Inferior parietal cortex (tissue), 1 donor: ENCODE measurements at regions not wholly inside any gene's neighbourhood (a gene's known extent, or its start where the extent isn't known, plus 50 kb on each side); places are given as distances from the start of the nearest gene placed in this dataset.

Experiments used
- DNase-seq: peaks from one replicate; pipeline ENCODE4 v3.0.0-alpha.2; 2016; ENCODE audit errors: extremely low spot score

DNA sequence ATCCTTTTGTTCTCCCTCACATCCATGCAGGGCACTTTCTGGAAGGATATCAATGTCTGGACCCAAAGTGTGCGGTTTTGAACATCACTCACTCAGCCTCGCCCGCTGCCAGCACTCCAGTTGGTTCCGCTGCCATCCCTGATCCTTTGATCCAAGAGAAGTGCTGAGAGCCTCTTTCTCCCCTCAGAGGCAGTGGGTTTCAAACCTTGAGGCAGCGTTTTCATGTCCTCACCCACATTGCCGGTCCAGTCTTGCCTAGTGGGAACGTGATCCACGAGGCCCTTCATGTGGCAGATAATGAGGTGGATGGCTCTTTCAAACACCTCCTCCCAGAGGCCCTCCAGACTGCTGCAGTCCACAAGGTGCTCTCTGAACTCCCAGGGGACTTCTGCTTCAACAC, 122.2 kb downstream of the ACTL8 start:
- DNase-seq, result no peak

- DNase-seq, result no peak
These were observed 122.8 kb downstream of the ACTL8 start for GRCh38 chr1:17877896-17878295.

DNA sequence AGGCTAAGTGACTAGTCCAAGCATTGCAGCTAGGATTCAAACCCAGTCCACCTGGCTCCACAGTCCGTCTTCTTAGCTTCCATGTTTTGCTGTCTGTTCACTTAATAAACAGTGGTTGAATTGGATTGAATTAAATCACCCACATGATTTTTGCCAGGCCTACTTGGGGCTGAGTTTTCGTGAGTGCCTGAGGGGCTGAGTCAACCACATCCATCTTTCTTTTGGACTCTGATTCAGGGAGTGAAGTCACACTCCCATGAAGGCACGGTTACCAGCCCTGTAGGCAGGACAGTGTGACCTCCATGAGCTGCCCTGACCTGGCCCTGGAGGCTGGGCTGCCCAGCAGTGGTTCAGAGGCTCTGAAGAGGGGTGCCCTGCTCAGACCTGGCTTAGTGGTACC, 123.7 kb downstream of the ACTL8 start:
- DNase-seq, result no peak

DNA sequence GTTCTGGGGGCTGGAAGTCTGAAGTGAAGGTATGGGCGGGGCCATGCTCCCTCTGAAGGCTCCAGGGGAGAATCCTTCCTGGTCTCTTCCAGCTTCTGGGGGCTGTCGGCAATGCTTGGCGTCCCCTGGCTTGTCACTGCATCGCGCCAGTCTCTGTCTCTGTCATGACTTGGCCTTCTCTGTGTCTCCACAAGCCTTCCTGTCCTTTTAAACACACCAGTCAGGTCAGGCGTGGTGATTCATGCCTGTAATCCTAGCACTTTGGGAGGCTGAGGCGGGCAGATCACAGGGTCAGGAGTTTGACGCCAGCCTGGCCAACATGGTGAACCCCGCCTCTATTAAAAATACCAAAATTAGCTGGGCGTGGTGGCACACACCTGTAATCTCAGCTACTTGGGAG, 125.3 kb downstream of the ACTL8 start:
- no peak for DNase-seq

- no peak for DNase-seq
These were observed 126.6 kb downstream of the ACTL8 start for GRCh38 chr1:17881761-17882160.

DNA sequence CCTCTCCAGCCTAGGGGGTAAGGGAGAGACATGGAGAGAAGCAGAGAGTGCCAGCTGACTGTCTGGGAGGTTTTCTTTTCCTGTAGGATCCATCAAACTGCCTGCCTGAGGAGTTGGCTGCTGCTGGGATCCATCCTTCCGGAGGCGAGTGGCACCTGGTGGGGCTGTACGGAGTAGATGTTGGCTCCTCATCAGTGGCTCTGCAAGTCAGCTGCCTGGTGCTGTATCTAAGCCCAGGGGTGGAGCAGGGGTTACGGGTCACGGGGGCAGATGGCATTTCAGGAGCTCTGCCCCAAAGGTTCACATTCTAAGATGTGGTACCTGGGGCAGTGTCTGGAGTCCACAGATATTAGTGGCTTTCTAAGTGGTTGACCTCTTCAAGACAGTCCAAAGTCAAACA, 128.0 kb downstream of the ACTL8 start:
- no peak for DNase-seq

- DNase-seq, result no peak
These were observed 128.7 kb downstream of the ACTL8 start for GRCh38 chr1:17883662-17884395.

GRCh38 chr1:17885663-17886320, 130.7 kb downstream of the ACTL8 start:
- no peak for DNase-seq

DNA sequence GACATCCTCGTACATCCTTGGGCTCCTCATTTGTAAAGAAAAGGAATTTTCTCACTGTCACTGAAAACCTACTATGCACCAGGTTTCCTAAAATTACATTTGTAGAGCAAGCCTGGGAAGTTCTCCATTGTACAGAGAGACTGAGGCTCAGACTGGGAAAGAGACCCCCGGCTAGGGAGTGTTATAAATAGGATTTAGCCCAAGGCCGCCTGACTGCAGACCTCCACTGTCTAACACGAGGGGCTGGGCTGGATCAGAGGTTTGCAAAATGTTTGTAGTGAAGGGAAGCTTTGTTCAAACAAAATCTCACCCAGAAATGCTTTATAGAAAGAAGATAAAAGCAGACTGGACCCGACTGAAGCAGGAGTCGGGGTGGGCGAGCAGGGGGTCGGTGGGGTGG, 131.3 kb downstream of the ACTL8 start:
- DNase-seq, result no peak

GRCh38 chr1:17886838-17887441, 131.8 kb downstream of the ACTL8 start:
- no peak for DNase-seq

DNA sequence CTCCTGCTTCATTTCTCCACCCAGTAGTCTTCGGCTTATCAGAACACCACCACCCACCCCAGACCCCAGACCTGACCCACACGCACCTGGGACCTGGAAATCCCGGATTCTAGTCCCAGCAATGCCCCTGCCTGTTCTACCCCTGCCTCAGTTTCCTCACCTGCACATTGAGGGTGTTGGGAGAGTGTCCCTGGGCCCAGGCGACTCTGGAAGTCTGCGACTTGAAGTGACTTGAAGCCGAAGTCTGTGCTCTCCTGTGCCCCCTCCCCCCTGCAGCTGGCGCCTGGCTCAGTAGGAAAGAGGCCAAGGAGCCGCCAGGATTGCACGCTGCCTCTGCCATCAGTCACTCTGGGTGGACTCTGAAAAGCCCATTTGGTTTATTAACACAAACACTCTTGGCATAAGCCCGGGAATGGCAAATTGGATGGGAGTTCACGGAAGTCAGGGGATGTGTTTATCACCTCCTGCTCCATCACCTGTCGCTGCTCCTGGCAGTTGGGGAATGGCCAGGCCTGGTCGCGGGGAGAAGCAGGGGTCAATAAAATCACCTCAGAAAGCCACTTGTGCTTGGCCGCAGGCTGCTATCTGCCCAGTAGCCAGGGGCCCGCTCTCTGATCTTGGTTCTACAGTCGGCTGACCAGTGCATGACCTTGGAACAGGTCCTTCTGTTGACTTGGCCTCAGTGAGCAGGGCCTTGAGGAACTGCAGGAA, 132.7 kb downstream of the ACTL8 start:
- no peak for DNase-seq

GRCh38 chr1:17890056-17890814, 135.1 kb downstream of the ACTL8 start:
- DNase-seq, result no peak

DNA sequence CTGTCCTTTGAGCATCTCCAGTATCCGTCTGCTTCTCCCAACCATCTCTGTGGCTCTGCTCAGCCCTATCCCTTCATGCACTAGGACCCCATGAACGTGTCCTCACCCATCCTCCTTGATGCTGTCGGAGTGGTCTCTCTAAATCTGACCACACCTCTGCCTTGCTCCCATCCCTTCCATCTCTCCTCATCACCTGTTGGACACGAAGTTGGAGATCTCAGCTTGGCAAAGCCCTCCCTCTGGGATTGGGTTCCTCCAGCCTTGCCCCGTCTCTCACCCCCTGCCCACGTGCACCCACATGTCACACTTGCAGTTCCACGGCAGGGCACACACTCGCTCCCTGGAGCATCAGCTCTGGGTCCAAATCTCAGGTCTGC, 135.7 kb downstream of the ACTL8 start:
- DNase-seq, result no peak

- no peak for DNase-seq
These were observed 136.3 kb downstream of the ACTL8 start for GRCh38 chr1:17891205-17892110.

- no peak for DNase-seq
These were observed 137.1 kb downstream of the ACTL8 start for GRCh38 chr1:17892225-17892624.

GRCh38 chr1:17892851-17893250, 137.7 kb downstream of the ACTL8 start:
- DNase-seq, result no peak

DNA sequence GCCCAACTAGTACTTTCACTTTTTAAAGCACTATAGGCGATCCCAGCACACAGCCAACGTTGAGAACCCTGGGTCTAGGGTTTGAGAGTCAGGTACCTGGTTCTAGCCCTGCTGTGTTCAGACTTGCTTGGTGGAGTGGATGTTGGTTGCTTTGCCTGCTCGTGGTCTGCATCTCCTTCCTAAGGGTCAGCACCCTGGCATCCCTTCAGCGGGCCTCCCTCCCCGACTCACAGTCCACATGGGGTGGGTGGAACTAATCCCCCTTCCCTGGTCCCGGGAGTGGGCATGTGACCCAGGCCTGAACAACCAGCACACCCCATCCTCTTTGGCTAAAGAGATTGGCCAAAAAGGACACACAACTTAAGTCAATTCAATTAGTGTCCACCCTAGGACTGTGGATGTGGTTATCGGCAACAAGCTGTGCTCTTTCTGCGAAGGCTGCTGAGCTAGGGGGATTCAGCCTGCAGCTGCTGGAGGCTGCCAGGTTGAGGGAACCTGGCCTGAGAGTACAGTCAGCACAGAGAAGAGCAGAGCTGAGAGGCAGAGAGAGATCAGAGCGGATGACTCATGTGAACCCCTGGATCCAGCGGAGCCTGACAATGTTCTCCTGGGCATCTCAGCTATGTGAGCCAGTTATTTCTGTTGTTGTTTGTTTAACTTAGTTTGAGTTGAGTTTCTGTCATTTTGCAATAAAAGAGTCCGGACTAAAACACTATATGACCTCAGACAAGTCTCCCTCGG, 138.9 kb downstream of the ACTL8 start:
- DNase-seq, result no peak

GRCh38 chr1:17895401-17895800, 140.3 kb downstream of the ACTL8 start:
- DNase-seq, result no peak

- no peak for DNase-seq
These were observed 140.9 kb downstream of the ACTL8 start for GRCh38 chr1:17895986-17896385.

DNA sequence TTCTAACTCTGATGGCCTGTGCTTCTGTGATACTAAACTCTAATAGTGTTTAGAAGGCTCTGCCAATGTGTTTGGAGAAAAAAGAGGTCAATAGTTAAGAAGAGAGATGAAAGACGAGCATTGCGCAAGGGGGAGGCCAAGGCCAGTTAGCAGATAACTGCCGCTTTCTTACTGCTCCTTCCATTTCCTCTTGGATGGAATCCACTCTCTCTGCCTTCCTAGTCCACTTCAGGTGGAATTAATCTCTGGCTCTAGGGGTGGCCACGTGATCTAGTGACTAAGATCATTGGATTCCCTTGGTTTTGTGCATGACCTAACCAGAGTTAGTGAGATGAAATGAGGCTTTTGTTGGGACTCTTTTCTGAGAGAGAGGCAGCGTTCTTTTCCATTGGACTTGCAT, 148.3 kb downstream of the ACTL8 start:
- no peak for DNase-seq
